Keratinocyte (primary cell): ENCODE measurements at regions not wholly inside any gene's neighbourhood (a gene's known extent, or its start where the extent isn't known, plus 50 kb on each side); places are given as distances from the start of the nearest gene placed in this dataset.

ENCODE experiments used
- EZH2 ChIP-seq: IDR thresholded peaks from one replicate; pipeline ENCODE4 v1.6.1; 2012; ENCODE audit warnings: inconsistent platforms, mild to moderate bottlenecking, low read length, moderate library complexity
- TF ChIP-seq, protein P1 (sequence below), 3 experiments: IDR thresholded peaks in 1 of 3; conservative IDR thresholded peaks in 1 of 3; optimal IDR thresholded peaks in 1 of 3; 2 replicates in 2 of 3; 3 replicates in 1 of 3; pipeline versions ENCODE3 to v1.5.1; 2011; ENCODE audit warnings: low read length in 3 of 3, mild to moderate bottlenecking in 3 of 3, moderate library complexity in 2 of 3, control low read depth in 1 of 3, inconsistent platforms in 1 of 3; ENCODE audit not compliant: insufficient read depth in 2 of 3; ENCODE audit errors: extremely low read depth in 1 of 3

DNA sequence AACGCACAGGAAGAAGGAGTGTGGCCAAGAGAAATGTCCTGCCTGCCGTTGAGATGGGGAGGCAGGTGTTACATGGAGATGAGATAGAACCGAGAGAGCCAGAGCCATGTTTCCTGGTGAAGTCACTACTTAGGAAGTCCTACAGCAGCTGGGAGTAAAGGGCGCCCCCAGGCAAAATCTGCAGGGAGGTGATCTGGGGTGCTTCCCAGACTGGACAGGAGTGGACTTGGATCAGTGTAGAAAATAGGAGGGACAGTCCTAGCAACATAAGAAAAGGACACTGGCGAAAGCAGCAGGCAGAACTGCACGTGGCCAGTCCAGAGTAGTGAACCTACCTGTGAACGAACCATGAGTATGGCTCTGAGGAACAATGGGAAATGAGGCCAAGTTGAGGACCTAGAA lies 85.3 kb downstream of the CD164 start:
- TF ChIP-seq, protein P1, sequence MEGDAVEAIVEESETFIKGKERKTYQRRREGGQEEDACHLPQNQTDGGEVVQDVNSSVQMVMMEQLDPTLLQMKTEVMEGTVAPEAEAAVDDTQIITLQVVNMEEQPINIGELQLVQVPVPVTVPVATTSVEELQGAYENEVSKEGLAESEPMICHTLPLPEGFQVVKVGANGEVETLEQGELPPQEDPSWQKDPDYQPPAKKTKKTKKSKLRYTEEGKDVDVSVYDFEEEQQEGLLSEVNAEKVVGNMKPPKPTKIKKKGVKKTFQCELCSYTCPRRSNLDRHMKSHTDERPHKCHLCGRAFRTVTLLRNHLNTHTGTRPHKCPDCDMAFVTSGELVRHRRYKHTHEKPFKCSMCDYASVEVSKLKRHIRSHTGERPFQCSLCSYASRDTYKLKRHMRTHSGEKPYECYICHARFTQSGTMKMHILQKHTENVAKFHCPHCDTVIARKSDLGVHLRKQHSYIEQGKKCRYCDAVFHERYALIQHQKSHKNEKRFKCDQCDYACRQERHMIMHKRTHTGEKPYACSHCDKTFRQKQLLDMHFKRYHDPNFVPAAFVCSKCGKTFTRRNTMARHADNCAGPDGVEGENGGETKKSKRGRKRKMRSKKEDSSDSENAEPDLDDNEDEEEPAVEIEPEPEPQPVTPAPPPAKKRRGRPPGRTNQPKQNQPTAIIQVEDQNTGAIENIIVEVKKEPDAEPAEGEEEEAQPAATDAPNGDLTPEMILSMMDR (optimal IDR thresholded peaks at IDR 0.05 in 1 of 3, IDR thresholded peaks at IDR 0.05 in 1 of 3, conservative IDR thresholded peaks at IDR 0.05 in 1 of 3; ENCODE audit: extremely low read depth in 1 of 3, insufficient read depth in 2 of 3, low read length in 3 of 3): no peak
- no peak for TF ChIP-seq EZH2
